ENCODE measurements at regions not wholly inside any gene's neighbourhood (a gene's known extent, or its start where the extent isn't known, plus 50 kb on each side); places are given as distances from the start of the nearest gene placed in this dataset.

DNA sequence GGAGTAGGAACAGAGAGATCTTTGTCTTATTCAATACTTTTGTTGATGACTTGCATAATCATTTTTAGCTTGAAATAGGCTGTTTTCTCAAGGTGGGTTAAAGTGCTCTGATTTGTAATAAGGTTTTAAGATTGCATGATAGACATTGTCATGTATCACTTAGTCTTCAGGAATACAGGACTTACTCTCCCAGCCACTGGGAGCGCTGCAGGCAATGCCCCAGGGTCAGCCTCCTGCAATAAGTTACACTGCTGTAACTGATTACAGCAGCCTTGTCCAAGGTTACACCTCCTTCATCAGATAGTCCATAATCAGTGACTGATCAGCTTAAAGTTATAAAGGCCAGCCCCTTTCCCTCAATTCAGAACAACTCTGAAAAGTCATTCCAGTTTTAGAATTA lies 218.6 kb downstream of the ESM1 start:
- no peak for DNase-seq

DNA sequence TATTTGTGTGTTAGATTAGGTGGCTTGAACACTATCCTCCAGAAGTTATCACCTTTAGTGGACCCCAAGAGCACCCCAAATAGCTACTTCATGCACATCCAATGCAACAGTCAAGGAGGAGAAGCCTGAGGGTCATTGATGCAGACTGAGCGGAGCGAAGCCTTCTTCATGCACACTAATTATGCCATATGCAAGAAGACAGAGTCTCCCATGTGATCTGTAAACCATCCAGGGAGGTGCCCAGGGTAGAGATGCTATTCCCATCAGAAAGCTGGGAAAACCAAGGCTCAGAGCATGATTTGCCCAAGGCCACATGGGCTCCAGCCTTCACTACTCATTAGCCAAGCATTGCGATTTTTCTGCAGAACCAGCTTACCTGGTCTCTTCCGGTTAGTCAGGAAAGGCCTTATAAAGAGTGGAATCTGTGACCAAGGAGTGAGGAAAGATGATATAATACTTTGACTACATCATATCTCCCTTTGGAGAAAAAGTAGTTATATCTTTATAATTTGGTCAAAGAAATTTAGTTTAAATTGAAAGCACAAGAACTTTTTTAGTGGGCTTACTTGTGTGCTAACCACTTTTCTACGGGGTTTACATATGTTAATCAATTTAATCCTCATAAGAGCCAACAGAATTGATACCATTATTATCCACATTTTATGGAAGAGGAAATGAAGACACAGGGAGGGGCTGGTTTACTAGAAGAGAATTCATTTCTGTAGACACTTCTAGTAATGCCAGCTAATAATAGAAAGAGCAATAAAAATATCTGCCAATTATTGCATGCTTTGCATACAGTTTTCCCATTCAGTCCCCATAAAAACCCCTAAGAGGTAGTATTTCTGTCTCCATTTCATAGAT lies 220.0 kb downstream of the ESM1 start:
- DNase-seq: no peak

- DNase-seq: no peak
Observed at GRCh38 chr5:54764102-54765090, 221.0 kb downstream of the ESM1 start.

GRCh38 chr5:54761213-54761701 lies 224.1 kb downstream of the ESM1 start:
- no peak for DNase-seq

DNA sequence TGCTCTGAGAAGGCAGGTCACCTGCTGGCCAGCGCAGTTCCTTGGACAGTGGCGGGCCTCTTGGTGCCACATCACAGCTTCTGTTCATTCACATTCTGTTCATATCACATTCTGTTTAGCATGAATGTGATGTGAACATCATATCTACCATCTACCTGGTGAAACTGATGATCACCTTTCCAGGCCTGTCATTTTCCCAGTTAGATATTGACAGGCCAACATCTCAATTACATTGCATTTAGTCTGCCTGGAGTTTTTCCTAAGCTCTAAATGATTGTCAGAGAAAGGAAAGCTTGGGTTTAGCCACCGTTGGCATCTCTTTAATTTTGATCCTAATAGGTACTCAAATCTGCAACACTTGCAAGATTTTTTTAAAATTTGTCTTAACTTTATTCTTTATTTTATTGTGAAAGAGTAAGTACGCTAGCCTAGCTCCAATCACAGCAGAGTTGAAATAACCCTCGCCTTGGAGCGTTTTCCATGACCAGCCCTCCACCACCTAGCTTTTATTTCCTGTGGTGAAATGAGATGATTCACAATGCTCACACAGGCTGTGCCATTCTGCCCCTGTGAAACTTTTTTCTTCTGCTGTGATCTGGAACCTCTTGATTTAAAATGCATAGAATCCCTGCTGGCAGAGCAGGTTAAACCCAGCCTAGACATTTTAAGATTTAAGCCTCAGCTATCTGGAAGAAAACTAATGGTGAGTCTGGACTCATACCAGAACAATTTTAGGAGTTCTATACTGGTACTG lies 225.0 kb downstream of the ESM1 start:
- DNase-seq: no peak

GRCh38 chr5:54758038-54758437 lies 227.4 kb downstream of the ESM1 start:
- no peak for DNase-seq

- no peak for DNase-seq
Observed at GRCh38 chr5:54757541-54757940, 227.9 kb downstream of the ESM1 start.

- no peak for DNase-seq
Observed at GRCh38 chr5:54756796-54757402, 228.5 kb downstream of the ESM1 start.

DNA sequence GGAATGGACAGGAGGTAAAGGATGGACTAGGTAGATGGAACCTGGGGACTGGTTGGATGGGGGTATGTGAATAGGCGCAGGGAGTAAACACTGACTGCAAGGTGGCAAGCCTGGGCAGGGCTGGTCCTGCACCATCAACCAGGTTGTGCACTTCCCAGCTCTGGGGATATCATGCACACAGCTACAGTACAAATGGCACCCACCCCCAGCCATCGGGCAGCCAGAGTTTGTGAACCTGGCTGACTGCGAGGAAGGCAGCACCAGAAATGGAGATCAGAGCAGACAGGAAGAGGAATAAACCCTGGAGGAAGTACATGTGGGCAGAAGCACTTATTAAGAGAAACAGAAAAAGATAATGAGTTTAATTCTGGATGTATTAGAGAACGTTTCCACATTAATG lies 229.1 kb downstream of the ESM1 start:
- DNase-seq: no peak

DNA sequence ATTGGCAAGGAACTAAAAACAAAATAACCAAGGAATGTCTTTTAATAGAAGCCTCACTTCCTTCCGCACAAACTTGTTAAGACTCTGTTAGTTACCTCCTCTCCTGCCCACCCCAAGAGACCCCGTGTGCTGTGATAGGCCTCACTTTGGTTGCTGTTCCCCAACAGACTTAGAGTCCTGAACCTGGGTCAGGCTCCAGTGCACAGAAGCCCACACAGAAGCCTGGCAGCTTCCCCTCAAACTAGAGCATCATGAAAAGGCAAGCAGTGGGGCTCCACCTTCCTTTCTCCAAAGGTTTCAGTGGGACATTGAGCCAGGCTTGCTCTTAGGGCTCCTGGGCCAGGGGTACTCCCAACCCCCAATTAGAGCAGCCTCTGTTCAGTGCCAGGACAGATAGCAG lies 230.5 kb downstream of the ESM1 start:
- DNase-seq: no peak

GRCh38 chr5:54754420-54754819 lies 231.0 kb downstream of the ESM1 start:
- no peak for DNase-seq

DNA sequence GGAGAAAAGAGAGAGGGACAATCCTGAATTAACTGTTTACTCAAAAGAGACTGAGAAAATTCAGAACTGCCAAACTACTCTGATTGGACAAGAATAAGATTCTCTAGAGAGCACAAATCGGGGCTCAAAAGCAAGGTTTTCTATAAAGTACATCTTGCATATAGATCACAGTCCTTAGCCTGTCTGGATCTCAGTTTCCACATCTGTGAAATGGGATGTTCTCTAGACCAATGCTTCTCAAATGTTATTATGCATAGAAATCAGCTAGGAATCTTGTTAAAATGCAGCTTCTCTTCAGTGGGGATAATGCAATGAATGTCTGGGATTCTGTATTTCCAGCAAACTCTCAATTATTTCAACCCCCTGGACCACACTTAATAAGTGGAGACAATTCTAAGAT lies 231.6 kb downstream of the ESM1 start:
- no peak for DNase-seq

DNA sequence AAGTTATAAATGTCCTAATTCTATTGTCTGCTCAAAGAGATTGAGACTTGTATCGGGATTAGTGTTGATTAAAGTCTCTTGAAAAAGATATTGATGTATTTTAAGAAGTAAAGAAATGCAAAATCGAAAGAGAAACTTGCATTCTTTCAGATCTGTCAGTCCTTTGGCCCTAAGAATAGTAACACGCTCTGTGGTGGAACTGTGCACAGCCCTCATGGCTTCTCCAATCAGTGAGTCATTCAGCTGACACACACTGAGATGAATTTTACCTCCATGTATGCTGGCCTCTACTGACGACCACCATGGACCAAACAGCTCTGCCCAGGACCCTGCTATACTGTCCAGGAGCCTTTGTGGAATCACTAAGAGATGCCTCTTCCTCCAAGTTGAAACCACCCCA lies 232.4 kb downstream of the ESM1 start:
- DNase-seq: no peak

GRCh38 chr5:54748527-54748926 lies 231.0 kb downstream of the SNX18 start:
- DNase-seq: no peak

DNA sequence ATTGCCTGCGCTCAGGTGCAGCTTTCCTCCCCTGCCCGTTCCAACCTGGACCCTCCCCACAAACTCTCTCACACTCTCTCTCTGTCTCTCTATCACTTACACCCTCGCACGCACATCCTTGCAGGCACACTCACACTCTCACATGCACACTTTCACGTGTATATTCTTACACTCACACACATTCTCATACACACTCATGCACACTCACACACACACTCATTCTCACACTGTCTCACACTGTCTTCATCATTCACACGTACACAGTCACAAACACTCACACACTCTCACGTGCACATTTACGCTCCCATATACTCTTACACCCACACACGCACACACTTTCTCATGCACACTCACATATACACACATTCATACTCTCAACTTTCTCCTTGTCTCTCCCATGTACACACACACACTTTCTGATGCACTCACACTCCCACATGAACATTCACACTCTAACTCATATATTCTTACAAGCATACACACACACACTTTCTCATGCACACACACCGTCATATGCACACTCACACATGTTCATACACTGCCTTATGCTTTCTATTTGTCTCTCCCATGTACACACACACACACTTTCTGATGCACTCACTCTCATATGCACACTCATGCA lies 229.3 kb downstream of the SNX18 start:
- DNase-seq: no peak

DNA sequence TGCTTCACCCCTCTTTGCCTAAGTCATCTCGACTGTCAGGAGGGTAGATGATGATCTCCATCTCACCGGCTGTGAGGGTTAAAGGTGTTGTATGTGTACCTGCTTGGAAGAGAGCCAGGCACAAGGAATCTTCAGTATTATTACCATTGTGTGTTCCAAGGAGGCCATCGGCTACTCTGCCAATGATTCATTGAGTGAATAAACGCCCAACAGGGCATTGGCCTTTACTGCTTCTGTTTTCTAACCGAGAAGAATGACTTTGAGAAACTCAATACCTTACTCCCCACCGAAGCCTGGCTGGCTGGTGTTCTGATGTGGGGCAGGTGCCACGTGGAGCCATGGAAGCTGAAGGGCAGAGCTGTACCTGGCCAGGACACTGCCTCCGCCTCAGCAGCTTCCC lies 228.8 kb downstream of the SNX18 start:
- no peak for DNase-seq

DNA sequence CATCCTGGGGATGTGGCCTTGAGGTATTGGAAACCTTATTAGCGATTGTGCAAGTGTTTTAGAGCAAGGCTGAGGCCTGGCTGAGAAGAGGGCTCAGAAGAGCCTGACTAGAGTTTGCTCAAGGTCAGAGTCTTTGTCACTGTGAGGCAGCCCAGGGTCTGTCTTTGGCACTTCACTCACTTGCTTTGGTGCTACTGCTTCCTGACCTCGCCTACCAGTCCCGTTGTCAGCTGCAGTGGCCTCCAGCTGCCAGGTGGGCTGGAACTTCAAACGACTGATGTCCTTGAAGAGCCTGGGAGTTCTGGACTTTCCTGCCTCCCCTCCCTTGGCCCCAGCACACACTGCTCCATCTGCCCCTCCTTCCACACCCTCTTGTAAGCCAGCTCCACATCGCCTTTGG lies 228.0 kb downstream of the SNX18 start:
- DNase-seq: no peak

GRCh38 chr5:54743997-54744788 lies 226.6 kb downstream of the SNX18 start:
- peak; percentile 15 for DNase-seq

DNA sequence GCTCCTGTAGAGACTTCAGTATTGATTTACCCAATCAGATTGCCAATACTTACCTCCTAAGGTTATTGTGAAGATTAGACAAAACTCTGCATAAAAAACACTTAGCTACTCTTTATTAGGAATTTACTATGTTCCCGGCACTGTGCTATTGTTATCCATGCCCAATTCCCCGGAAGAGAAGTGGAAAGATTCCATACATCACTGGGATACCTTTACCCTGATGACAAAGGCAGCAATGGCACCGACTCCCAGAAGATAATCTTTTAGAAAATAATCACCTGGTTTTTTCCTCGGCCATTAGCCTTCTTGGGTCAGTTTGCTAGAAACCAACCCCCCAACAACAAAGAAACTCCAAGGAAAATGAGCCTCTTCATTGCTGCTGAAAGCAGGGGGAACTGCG lies 226.0 kb downstream of the SNX18 start:
- DNase-seq: no peak

- DNase-seq: no peak
Observed at GRCh38 chr5:54742417-54742891, 224.9 kb downstream of the SNX18 start.

DNA sequence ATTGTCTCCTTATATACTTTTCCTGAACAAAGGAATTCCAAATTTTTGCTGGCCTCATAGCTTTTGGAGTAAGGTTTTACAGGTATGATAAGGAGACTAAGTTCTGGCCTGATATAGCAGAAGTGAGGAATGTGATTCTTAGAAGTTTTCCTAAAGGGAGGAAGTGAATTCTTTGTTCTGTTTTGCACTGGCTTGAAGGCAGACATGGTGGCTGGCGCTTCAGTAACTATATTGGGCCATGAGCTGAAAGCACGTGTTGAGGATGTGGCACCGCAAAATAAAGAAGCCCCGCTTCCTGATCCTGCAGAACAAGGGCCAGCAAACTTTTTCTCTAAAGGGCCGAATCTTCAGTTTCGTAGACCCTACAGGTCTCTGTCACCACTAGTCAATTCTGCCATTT lies 224.2 kb downstream of the SNX18 start:
- DNase-seq: no peak
